ENCODE measurements at regions not wholly inside any gene's neighbourhood (a gene's known extent, or its start where the extent isn't known, plus 50 kb on each side); places are given as distances from the start of the nearest gene placed in this dataset.

DNA sequence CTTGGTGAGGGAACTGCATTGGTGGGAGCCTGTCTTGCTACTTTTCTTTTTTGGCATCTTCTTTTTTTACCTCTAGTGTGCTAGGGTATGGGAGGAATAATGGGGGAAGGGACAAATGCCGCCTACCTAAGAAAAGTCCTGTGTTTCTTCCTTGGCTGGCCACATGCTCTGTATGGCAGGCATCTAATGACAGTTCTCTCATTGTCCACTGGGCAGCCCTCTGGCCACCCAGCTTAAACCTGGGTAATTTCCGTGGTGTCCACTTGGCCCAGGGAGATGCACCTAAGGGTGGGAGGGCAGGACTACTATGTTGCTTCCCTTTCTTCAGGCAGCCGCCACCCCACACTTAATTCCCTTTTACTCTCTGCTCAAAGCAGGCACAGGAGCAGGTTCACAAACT is 173.1 kb downstream of the YTHDC2 start:
- TF ChIP-seq RFX5 (IDR thresholded peaks at IDR 0.05; ENCODE audit: low read depth, low read length) (no peak), RAD21 (IDR thresholded peaks at IDR 0.05; ENCODE audit: low read length) (no peak), MAFK (IDR thresholded peaks at IDR 0.05; ENCODE audit: low read depth, low read length) (no peak), POLR2A (IDR thresholded peaks at IDR 0.05; ENCODE audit: low read depth, low read length) (no peak), USF2 (IDR thresholded peaks at IDR 0.05; ENCODE audit: low read depth, low read length) (no peak), CEBPB (IDR thresholded peaks at IDR 0.05; ENCODE audit: low read depth, low read length) (no peak)
- TF ChIP-seq, protein P1, sequence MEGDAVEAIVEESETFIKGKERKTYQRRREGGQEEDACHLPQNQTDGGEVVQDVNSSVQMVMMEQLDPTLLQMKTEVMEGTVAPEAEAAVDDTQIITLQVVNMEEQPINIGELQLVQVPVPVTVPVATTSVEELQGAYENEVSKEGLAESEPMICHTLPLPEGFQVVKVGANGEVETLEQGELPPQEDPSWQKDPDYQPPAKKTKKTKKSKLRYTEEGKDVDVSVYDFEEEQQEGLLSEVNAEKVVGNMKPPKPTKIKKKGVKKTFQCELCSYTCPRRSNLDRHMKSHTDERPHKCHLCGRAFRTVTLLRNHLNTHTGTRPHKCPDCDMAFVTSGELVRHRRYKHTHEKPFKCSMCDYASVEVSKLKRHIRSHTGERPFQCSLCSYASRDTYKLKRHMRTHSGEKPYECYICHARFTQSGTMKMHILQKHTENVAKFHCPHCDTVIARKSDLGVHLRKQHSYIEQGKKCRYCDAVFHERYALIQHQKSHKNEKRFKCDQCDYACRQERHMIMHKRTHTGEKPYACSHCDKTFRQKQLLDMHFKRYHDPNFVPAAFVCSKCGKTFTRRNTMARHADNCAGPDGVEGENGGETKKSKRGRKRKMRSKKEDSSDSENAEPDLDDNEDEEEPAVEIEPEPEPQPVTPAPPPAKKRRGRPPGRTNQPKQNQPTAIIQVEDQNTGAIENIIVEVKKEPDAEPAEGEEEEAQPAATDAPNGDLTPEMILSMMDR (conservative IDR thresholded peaks at IDR 0.05; ENCODE audit: low read depth, low read length), result no peak
- TF ChIP-seq, protein P2, sequence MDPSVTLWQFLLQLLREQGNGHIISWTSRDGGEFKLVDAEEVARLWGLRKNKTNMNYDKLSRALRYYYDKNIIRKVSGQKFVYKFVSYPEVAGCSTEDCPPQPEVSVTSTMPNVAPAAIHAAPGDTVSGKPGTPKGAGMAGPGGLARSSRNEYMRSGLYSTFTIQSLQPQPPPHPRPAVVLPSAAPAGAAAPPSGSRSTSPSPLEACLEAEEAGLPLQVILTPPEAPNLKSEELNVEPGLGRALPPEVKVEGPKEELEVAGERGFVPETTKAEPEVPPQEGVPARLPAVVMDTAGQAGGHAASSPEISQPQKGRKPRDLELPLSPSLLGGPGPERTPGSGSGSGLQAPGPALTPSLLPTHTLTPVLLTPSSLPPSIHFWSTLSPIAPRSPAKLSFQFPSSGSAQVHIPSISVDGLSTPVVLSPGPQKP (IDR thresholded peaks at IDR 0.05; ENCODE audit: borderline replicate concordance, low read depth, low read length), result no peak
